Spleen (tissue), 11 donors: ENCODE measurements at regions not wholly inside any gene's neighbourhood (a gene's known extent, or its start where the extent isn't known, plus 50 kb on each side); places are given as distances from the start of the nearest gene placed in this dataset.
"Not testable (repeated sequence)": the region's sequence is repeated elsewhere in the genome, so short reads cannot be mapped to it uniquely, and the experiment has no call there.

Experiments
- DNase-seq: peaks from one replicate; pipeline ENCODE4 v3.0.0-alpha.2; 2020
- H3K27ac ChIP-seq, 8 donors: fragments of 200-600 bp; sonication (generic) in 7 of 8; 1 replicate in 4 of 8; 2 replicates in 4 of 8; pipeline versions ENCODE4 v1.5.0 to v1.8.0; 2016 to 2021; ENCODE audit warnings: inconsistent platforms in 4 of 8, mild to moderate bottlenecking in 4 of 8, moderate library complexity in 1 of 8
- H3K27me3 ChIP-seq, 7 donors: fragments of 200-600 bp; sonication (generic) in 6 of 7; replicated peaks in 1 of 7; 1 replicate in 4 of 7; 2 replicates in 3 of 7; pipeline versions ENCODE4 v1.5.0 to v1.8.0; 2016 to 2021; ENCODE audit warnings: inconsistent platforms in 3 of 7, mild to moderate bottlenecking in 1 of 7
- H3K36me3 ChIP-seq, 6 donors: fragments of 200-600 bp; sonication (generic) in 5 of 6; 1 replicate in 4 of 6; 2 replicates in 2 of 6; pipeline versions ENCODE4 v1.5.0 to v1.8.0; 2016 to 2021; ENCODE audit warnings: inconsistent platforms in 2 of 6
- H3K4me1 ChIP-seq, 6 donors: fragments of 200-600 bp; sonication (generic) in 5 of 6; 1 replicate in 3 of 6; 2 replicates in 3 of 6; pipeline versions ENCODE4 v1.5.0 to v1.8.0; 2016 to 2021; ENCODE audit warnings: inconsistent platforms in 3 of 6
- H3K4me3 ChIP-seq, 8 donors: fragments of 200-600 bp; sonication (generic) in 7 of 8; 1 replicate in 4 of 8; 2 replicates in 4 of 8; pipeline versions ENCODE4 v1.5.0 to v1.8.0; 2016 to 2021; ENCODE audit warnings: inconsistent platforms in 4 of 8, mild to moderate bottlenecking in 4 of 8, moderate library complexity in 2 of 8
- H3K9me3 ChIP-seq, 8 donors: fragments of 200-600 bp; sonication (generic) in 7 of 8; 1 replicate in 4 of 8; 2 replicates in 4 of 8; pipeline versions ENCODE4 v1.5.0 to v1.8.0; 2016 to 2021; ENCODE audit warnings: inconsistent platforms in 4 of 8
- CTCF ChIP-seq, 11 experiments: fragments of 200-600 bp in 7 of 11; fragments of 450-650 bp in 4 of 11; sonication (generic) in 4 of 11; IDR thresholded peaks in 8 of 11; conservative IDR thresholded peaks in 3 of 11; 1 replicate in 7 of 11; 2 replicates in 4 of 11; pipeline versions ENCODE4 v1.4.0 to v1.8.0; 2016 to 2021; ENCODE audit warnings: antibody characterized with exemption in 11 of 11, inconsistent platforms in 4 of 11, mild to moderate bottlenecking in 1 of 11
- POLR2A ChIP-seq, 3 donors: fragments of 450-650 bp; IDR thresholded peaks; one replicate each; pipeline ENCODE4 v1.5.1; 2017; ENCODE audit warnings: antibody characterized with exemption in 3 of 3, mild to moderate bottlenecking in 1 of 3
- POLR2AphosphoS5 ChIP-seq, 3 donors: sonication (generic); formaldehyde crosslinking; IDR thresholded peaks; one replicate each; pipeline ENCODE4 v1.5.1; 2017; ENCODE audit warnings: antibody characterized with exemption in 3 of 3
- WGBS, 5 donors: extraction: QIAGEN DNeasy Blood & Tissue Kit in 3 of 5; methylation state at CpG; one replicate each; pipeline versions ENCODE4 v1.1.5 to v1.1.7; 2013 to 2018; 5-methylcytosine and 5-hydroxymethylcytosine counted together
- intact Hi-C: fragments of 100-400 bp; cut with DNase I; formaldehyde crosslinking; loops from one replicate; pipeline ENCODE4 v1.15.0; 2023; ENCODE audit warnings: low total_unique reads
- donor health status: healthy with polysubstance abuse.
- donor health status: DM: no; HTN: no; CAD: no; lungs with moderate emphysema.
- donor health status: DM: no; HTN: no; CAD: no.
- donor health status: Bipolar disorder and iron deficiency.
- donor health status: healthy.
- donor health status: DM: no; HTN: no; CAD: no.
- donor health status: DM: yes; HTN: yes; CAD: no.

DNA sequence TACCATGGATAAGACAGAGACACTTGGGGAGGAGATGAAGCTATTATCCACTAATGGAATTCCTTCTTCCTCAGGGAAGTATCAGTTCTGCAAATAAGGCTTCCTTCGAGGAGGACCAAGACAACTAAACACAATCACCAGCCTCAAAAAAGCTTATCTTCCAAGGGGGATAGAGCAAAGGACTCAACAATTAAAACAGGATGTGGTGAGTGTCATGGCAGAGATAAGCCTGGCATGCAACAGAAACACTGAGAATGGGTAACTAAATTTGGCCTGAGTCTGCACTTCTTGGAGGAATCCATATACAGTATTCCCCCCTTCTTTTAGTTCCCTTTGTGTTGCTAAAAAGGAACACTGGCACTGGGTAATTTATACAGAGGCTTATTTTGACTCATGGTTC lies 1285.2 kb downstream of the GATA3 start:
- Histone ChIP-seq H3K4me3 (no peak overlapping the region), H3K36me3 (no peaks in the 10 kb centered on the region), H3K27me3 (peaks cover 0 to 3% (median 0%) of the 10 kb centered on the region in 7 donors), H3K4me1 (no peaks in the 10 kb centered on the region), H3K9me3 (no peaks in the 10 kb centered on the region), H3K27ac (no peak overlapping the region)
- TF ChIP-seq POLR2A (IDR thresholded peaks at IDR 0.05) (no peak), POLR2AphosphoS5 (IDR thresholded peaks at IDR 0.05) (no peak), CTCF (IDR thresholded peaks at IDR 0.05 in 8 of 11, conservative IDR thresholded peaks at IDR 0.05 in 3 of 11) (no peak)
- 7 to 25% (median 9%) methylated on average over 1 of the region's 1 CpG for WGBS, 5 donors
- no peak for DNase-seq
- intact Hi-C loops = no loop called here

DNA sequence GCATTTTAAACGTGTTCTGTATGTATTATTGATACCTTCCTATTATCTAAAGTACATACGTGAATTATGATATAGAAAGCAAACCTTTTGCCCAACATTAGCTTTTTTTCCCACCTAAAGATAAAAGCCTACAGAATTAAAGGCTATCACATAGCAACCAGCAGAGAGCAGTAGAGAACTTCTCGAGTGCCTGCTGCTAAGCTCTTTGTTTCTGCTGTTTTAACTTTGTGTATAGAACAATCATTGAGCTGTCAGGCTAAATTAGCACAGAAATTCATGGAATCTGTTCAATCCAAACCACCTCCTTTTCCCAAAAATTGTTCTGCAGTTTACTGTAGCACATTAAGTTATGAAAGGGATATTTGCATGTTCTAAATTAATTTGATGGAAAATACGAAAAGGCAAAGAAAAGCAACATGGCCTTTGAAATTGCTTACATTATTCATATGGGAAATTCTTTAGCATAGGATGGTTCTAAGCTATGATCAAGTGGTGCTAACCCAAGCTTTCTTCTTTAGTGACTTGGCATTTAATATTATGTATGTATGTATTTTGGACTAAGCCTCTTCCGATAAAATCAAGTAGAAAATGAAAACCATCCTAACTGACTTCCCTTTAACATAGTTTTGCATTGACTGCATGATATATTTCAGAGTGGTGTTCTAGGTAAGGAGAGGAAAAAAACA lies 1288.5 kb downstream of the GATA3 start:
- no peak for TF ChIP-seq POLR2AphosphoS5 (IDR thresholded peaks at IDR 0.05)
- peak in 6 of 11 experiments; percentile 20 to 28 (median 23) for TF ChIP-seq CTCF (IDR thresholded peaks at IDR 0.05 in 8 of 11, conservative IDR thresholded peaks at IDR 0.05 in 3 of 11)

GRCh38 chr10:9347933-9348332 lies 1293.4 kb downstream of the GATA3 start:
- DNase-seq, H3K27ac ChIP-seq, intact Hi-C loops, H3K4me1 ChIP-seq, H3K27me3 ChIP-seq, H3K36me3 ChIP-seq, H3K4me3 ChIP-seq: not testable (repeated sequence)
- 69 to 78% (median 77%) methylated on average over 3 of the region's 3 CpGs for WGBS, 5 donors
- H3K9me3 ChIP-seq = peaks cover 0 to 14% (median 3%) of the 10 kb centered on the region in 8 donors

More for the DNA sequence above, 1288.5 kb downstream of the GATA3 start:
- intact Hi-C loops = no loop called here
- no peak overlapping the region for H3K27ac ChIP-seq
- DNase-seq = no peak
- no peak overlapping the region for H3K4me3 ChIP-seq
- peaks cover 0 to 14% (median 3%) of the 10 kb centered on the region in 8 donors for H3K9me3 ChIP-seq
- H3K4me1 ChIP-seq = no peaks in the 10 kb centered on the region
- H3K27me3 ChIP-seq = peaks cover 0 to 3% (median 0%) of the 10 kb centered on the region in 7 donors
- H3K36me3 ChIP-seq = no peaks in the 10 kb centered on the region
- 37 to 46% (median 44%) methylated on average over 5 of the region's 5 CpGs for WGBS, 5 donors

DNA sequence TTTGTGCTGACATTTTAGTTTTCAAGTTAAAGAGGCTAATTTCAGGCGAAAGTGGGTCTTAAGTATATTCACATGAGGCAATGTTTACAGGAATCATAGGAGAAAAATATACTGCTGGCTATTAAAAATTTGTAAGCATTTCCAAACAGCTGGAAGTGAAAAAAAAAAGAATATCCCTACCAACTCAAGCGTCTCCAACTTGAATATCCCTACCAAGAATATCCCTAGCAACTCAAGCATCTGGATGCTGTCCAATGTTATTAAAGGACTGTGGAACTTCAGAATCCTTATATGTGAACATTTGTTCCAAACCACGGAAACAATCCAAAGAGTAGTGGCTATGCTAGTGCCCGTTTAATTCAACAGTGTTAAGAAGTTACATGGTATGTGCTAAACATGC lies 1303.0 kb downstream of the GATA3 start:
- H3K27me3 ChIP-seq = no peaks in the 10 kb centered on the region
- H3K9me3 ChIP-seq = peaks cover 0 to 6% (median 0%) of the 10 kb centered on the region in 8 donors
- no peak for TF ChIP-seq CTCF (IDR thresholded peaks at IDR 0.05 in 8 of 11, conservative IDR thresholded peaks at IDR 0.05 in 3 of 11)
- no peak for TF ChIP-seq POLR2AphosphoS5 (IDR thresholded peaks at IDR 0.05)
- TF ChIP-seq POLR2A (IDR thresholded peaks at IDR 0.05) = no peak
- no peaks in the 10 kb centered on the region for H3K4me1 ChIP-seq
- H3K4me3 ChIP-seq = no peak overlapping the region
- WGBS, 5 donors = 70 to 84% (median 79%) methylated on average over 4 of the region's 4 CpGs
- DNase-seq = no peak
- H3K36me3 ChIP-seq = no peaks in the 10 kb centered on the region
- no peak overlapping the region for H3K27ac ChIP-seq
- intact Hi-C loops = no loop called here
